ENCODE measurements at regions not wholly inside any gene's neighbourhood (a gene's known extent, or its start where the extent isn't known, plus 50 kb on each side); places are given as distances from the start of the nearest gene placed in this dataset.

- WGBS, 3 donors = 83 to 90% (median 87%) methylated on average over 16 of the region's 16 CpGs
- H3K27ac ChIP-seq (ENCODE audit: low read depth, low read length) = no peak overlapping the region
Observed at GRCh38 chr22:47558828-47559700, 796.6 kb downstream of the TBC1D22A start.

- H3K27ac ChIP-seq (ENCODE audit: low read depth, low read length) = no peak overlapping the region
- 88 to 96% (median 89%) methylated on average over 8 of the region's 8 CpGs for WGBS, 3 donors
Observed at GRCh38 chr22:47556473-47556872, 794.0 kb downstream of the TBC1D22A start.

- H3K27ac ChIP-seq (ENCODE audit: low read depth, low read length) = no peak overlapping the region
- 72 to 89% (median 84%) methylated on average over 7 of the region's 7 CpGs for WGBS, 3 donors
Observed at GRCh38 chr22:47553436-47553835, 791.0 kb downstream of the TBC1D22A start.

GRCh38 chr22:47552541-47553205 is 790.2 kb downstream of the TBC1D22A start:
- WGBS, 3 donors = 79% methylated on average over 16 of the region's 16 CpGs
- H3K27ac ChIP-seq (ENCODE audit: low read depth, low read length) = no peak overlapping the region

- H3K27ac ChIP-seq (ENCODE audit: low read depth, low read length) = no peak overlapping the region
- WGBS, 3 donors = 66 to 75% (median 67%) methylated on average over 3 of the region's 3 CpGs
Observed at GRCh38 chr22:47552024-47552423, 789.6 kb downstream of the TBC1D22A start.

- 71 to 82% (median 78%) methylated on average over 7 of the region's 7 CpGs for WGBS, 3 donors
- H3K27ac ChIP-seq (ENCODE audit: low read depth, low read length) = no peak overlapping the region
Observed at GRCh38 chr22:47551431-47551775, 789.0 kb downstream of the TBC1D22A start.

- WGBS, 3 donors = 51 to 60% (median 56%) methylated on average over 23 of the region's 23 CpGs
- H3K27ac ChIP-seq (ENCODE audit: low read depth, low read length) = no peak overlapping the region
Observed at GRCh38 chr22:47550524-47551430, 788.3 kb downstream of the TBC1D22A start.

- 64 to 75% (median 73%) methylated on average over 17 of the region's 17 CpGs for WGBS, 3 donors
- H3K27ac ChIP-seq (ENCODE audit: low read depth, low read length) = no peak overlapping the region
Observed at GRCh38 chr22:47549741-47550340, 787.4 kb downstream of the TBC1D22A start.

GRCh38 chr22:47548953-47549740 is 786.7 kb downstream of the TBC1D22A start:
- WGBS, 3 donors = 74 to 88% (median 83%) methylated on average over 12 of the region's 12 CpGs

GRCh38 chr22:47547881-47548650 is 785.6 kb downstream of the TBC1D22A start:
- WGBS, 3 donors = 76 to 86% (median 78%) methylated on average over 20 of the region's 20 CpGs
- no peak overlapping the region for H3K27ac ChIP-seq (ENCODE audit: low read depth, low read length)

More at GRCh38 chr22:47548953-47549740, 786.7 kb downstream of the TBC1D22A start:
- H3K27ac ChIP-seq (ENCODE audit: low read depth, low read length) = no peak overlapping the region

GRCh38 chr22:47547239-47547661 is 784.8 kb downstream of the TBC1D22A start:
- no peak overlapping the region for H3K27ac ChIP-seq (ENCODE audit: low read depth, low read length)
- WGBS, 3 donors = 68 to 75% (median 69%) methylated on average over 6 of the region's 6 CpGs

GRCh38 chr22:47544696-47545095 is 782.2 kb downstream of the TBC1D22A start:
- 58 to 71% (median 69%) methylated on average over 2 of the region's 2 CpGs for WGBS, 3 donors
- H3K27ac ChIP-seq (ENCODE audit: low read depth, low read length) = no peak overlapping the region

- H3K27ac ChIP-seq (ENCODE audit: low read depth, low read length) = no peak overlapping the region
- WGBS, 3 donors = 89 to 95% (median 90%) methylated on average over 9 of the region's 9 CpGs
Observed at GRCh38 chr22:47543447-47543846, 781.0 kb downstream of the TBC1D22A start.

GRCh38 chr22:47540011-47540410 is 777.6 kb downstream of the TBC1D22A start:
- H3K27ac ChIP-seq (ENCODE audit: low read depth, low read length) = no peak overlapping the region
- WGBS, 3 donors = 59 to 73% (median 61%) methylated on average over 4 of the region's 4 CpGs

GRCh38 chr22:47539374-47539773 is 776.9 kb downstream of the TBC1D22A start:
- H3K27ac ChIP-seq (ENCODE audit: low read depth, low read length) = no peak overlapping the region
- WGBS, 3 donors = 85 to 95% (median 94%) methylated on average over 12 of the region's 12 CpGs

- H3K27ac ChIP-seq (ENCODE audit: low read depth, low read length) = no peak overlapping the region
- 85 to 93% (median 90%) methylated on average over 13 of the region's 13 CpGs for WGBS, 3 donors
Observed at GRCh38 chr22:47535681-47536080, 773.2 kb downstream of the TBC1D22A start.
